K562 (cell line): ENCODE measurements at regions not wholly inside any gene's neighbourhood (a gene's known extent, or its start where the extent isn't known, plus 50 kb on each side); places are given as distances from the start of the nearest gene placed in this dataset.

Experiments
- ATAC-seq: fragments of 200-7000 bp; cut with Tn5 transposase; 3 replicates; pipeline ENCODE4 v1.9.1; 2020; ENCODE audit warnings: moderate library complexity
- BruUV-seq: library from RNA; stranded (reverse); fragments of 400-500 nt; replicated peaks from 2 replicates; lab custom pipeline; 2021; lab: Mats Ljungman, UMichigan
- CTCF ChIA-PET: fragments of 300-600 bp; formaldehyde crosslinking; extraction: SDS; loops from one replicate; lab custom pipeline; 2021; ENCODE audit warnings: low intra/inter-chr PET ratio; lab: Yijun Ruan, JAX
- POLR2A ChIA-PET: fragments of 300-600, 350-650 bp; sonication (Branson Sonifier 250); formaldehyde crosslinking; extraction: SDS; loops from one replicate; lab custom pipeline; 2021; ENCODE audit warnings: antibody characterized with exemption, inconsistent platforms; lab: Yijun Ruan, JAX
- DNase-seq, 4 experiments: peaks; one replicate each; pipeline versions ENCODE4 v3.0.0 to v3.0.0-alpha.2; 2011 to 2018; ENCODE audit warnings: low spot score in 3 of 4, mixed read lengths in 3 of 4; ENCODE audit errors: extremely low read depth in 1 of 4
- FAIRE-seq: peaks from 2 replicates; lab custom pipeline; 2011; peaks lifted over from hg19 to GRCh38; lab: Jason Lieb, UNC
- H2AFZ ChIP-seq: 2 replicates; pipeline ENCODE4 v1.6.0; 2011; ENCODE audit warnings: low read depth, low read length, control low read depth, inconsistent platforms
- H3K27ac ChIP-seq: fragments of 200-600 bp; 3 replicates; pipeline ENCODE4 v1.8.0; 2011; ENCODE audit warnings: low read depth, mild to moderate bottlenecking, control low read depth, inconsistent platforms, low read length, moderate library complexity, mixed read lengths; ENCODE audit errors: extremely low read depth
- H3K27me3 ChIP-seq, 2 experiments: fragments of 300-600 bp in 1 of 2; 2 replicates in 1 of 2; 3 replicates in 1 of 2; pipeline versions ENCODE4 v1.6.0 to v1.8.0; 2011; ENCODE audit warnings: inconsistent platforms in 2 of 2, low read length in 2 of 2, mild to moderate bottlenecking in 1 of 2, mixed read lengths in 1 of 2, moderate library complexity in 1 of 2; ENCODE audit not compliant: control insufficient read depth in 2 of 2, insufficient read depth in 2 of 2
- H3K36me3 ChIP-seq: fragments of 300-600 bp; 3 replicates; pipeline ENCODE4 v1.8.0; 2011; ENCODE audit warnings: mild to moderate bottlenecking, low read length, inconsistent platforms; ENCODE audit not compliant: control insufficient read depth, insufficient read depth
- H3K4me1 ChIP-seq, 2 experiments: fragments of 200-600 bp in 1 of 2; replicated peaks in 1 of 2; 2 replicates in 1 of 2; 3 replicates in 1 of 2; pipeline versions ENCODE4 v1.5.1 to v1.8.0; 2011; ENCODE audit warnings: inconsistent platforms in 2 of 2, low read length in 2 of 2, mild to moderate bottlenecking in 1 of 2, mixed read lengths in 1 of 2, moderate library complexity in 1 of 2; ENCODE audit not compliant: control insufficient read depth in 2 of 2, insufficient read depth in 2 of 2
- H3K4me2 ChIP-seq: 2 replicates; pipeline ENCODE4 v1.6.1; 2011; ENCODE audit warnings: low read length, control low read depth, inconsistent platforms, mixed read lengths; ENCODE audit not compliant: insufficient read depth
- H3K4me3 ChIP-seq: fragments of 200-600 bp; sonication (generic), shearing (Covaris generic); 2 replicates; pipeline ENCODE4 v1.5.1; 2016; ENCODE audit warnings: control low read depth, inconsistent platforms
- H3K79me2 ChIP-seq: fragments of 200-600 bp; 3 replicates; pipeline ENCODE4 v1.8.0; 2011; ENCODE audit warnings: low read length, inconsistent platforms; ENCODE audit not compliant: control insufficient read depth, insufficient read depth
- H3K9ac ChIP-seq, 2 experiments: 2 replicates each; pipeline versions ENCODE4 v1.6.0 to v1.6.1; 2011; ENCODE audit warnings: low read depth in 2 of 2, low read length in 2 of 2, control low read depth in 1 of 2, inconsistent platforms in 1 of 2, mild to moderate bottlenecking in 1 of 2, mixed read lengths in 1 of 2; ENCODE audit not compliant: insufficient read depth in 1 of 2
- H3K9me1 ChIP-seq: one replicate; pipeline ENCODE4 v1.6.0; 2011; ENCODE audit warnings: inconsistent platforms, mild to moderate bottlenecking, low read length, moderate library complexity; ENCODE audit not compliant: control insufficient read depth, insufficient read depth
- H3K9me3 ChIP-seq: replicated peaks from 2 replicates; pipeline ENCODE4 v1.5.1; 2011; ENCODE audit warnings: low read depth, low read length, inconsistent platforms; ENCODE audit not compliant: control insufficient read depth, insufficient read depth
- H4K20me1 ChIP-seq: replicated peaks from 2 replicates; pipeline ENCODE4 v1.6.1; 2011; ENCODE audit warnings: low read length, inconsistent platforms, mixed read lengths; ENCODE audit not compliant: control insufficient read depth, insufficient read depth
- CHD1 ChIP-seq: fragments of 200-600 bp; sonication (generic); IDR thresholded peaks from one replicate; pipeline ENCODE4 v1.6.1; 2012; ENCODE audit warnings: mild to moderate bottlenecking, moderate library complexity, low read length, inconsistent platforms
- DPF2 ChIP-seq: fragments of 450-650 bp; IDR thresholded peaks from 2 replicates; pipeline ENCODE4 v1.6.1; 2016
- FOXJ2 ChIP-seq: fragments of 200-800 bp; sonication (Bioruptor generic); IDR thresholded peaks from 2 replicates; pipeline ENCODE4 v1.6.1; 2016; ENCODE audit warnings: missing genetic modification characterization, missing compliant biosample characterization
- HNRNPL ChIP-seq: fragments of 200-400 bp; formaldehyde crosslinking; IDR thresholded peaks from 2 replicates; pipeline ENCODE4 v1.6.1; 2017; ENCODE audit warnings: low read depth, mild to moderate bottlenecking, low read length
- TEAD2 ChIP-seq: fragments of 450-650 bp; IDR thresholded peaks from 2 replicates; pipeline ENCODE4 v1.6.1; 2016; ENCODE audit warnings: missing genetic modification characterization, control low read depth, missing compliant biosample characterization
- TSC22D4 ChIP-seq: fragments of 450-650 bp; IDR thresholded peaks from 2 replicates; pipeline ENCODE4 v1.6.1; 2016; ENCODE audit warnings: missing genetic modification characterization, missing biosample characterization, control low read depth
- WGBS: fragments of 100-300 bp; shearing (Covaris generic); methylation state at CpG from one replicate; pipeline ENCODE4 v1.1.6; 2016; ENCODE audit warnings: low coverage, mixed read lengths; ENCODE audit not compliant: insufficient coverage; ENCODE audit errors: missing lambda C conversion rate; 5-methylcytosine and 5-hydroxymethylcytosine counted together
- in situ Hi-C: fragments of 300-500 bp; cut with MboI; formaldehyde crosslinking; loops from 4 replicates; pipeline ENCODE4 v1.15.0; 2018; ENCODE audit warnings: inconsistent platforms, mixed read lengths
- intact Hi-C: fragments of 100-400 bp; cut with micrococcal nuclease; formaldehyde crosslinking; loops from 2 replicates; pipeline ENCODE4 v1.14.2; 2022
- TF ChIP-seq, protein P1 (sequence below): IDR thresholded peaks from 2 replicates; pipeline ENCODE4 v1.6.1; 2016; ENCODE audit warnings: missing genetic modification characterization, missing compliant biosample characterization
- TF ChIP-seq, protein P2 (sequence below): fragments of 450-650 bp; formaldehyde crosslinking; IDR thresholded peaks from 2 replicates; pipeline ENCODE4 v1.4.0; 2020; ENCODE audit warnings: mild to moderate bottlenecking, moderate library complexity

DNA sequence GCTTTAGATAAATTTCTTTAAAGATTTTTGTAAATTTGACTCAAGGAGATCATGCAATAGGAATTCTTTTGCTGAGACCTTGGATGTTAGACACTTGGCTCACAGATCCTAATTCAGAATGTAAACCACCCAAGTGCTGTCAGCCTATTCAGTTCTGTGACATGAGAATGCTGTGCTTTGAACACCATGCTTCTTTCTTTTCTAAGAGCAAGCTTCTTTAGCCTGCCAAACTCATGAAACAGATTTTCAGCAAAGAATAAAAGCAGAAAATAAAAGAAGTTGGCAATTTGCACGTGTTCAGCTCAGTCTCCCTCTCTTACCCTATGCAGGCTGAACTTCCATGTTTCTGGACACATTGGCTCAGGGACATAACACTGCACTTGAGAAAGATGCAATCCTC is 845.8 kb downstream of the UQCRFS1 start:
- CTCF ChIA-PET = no interaction called here
- no peaks in the 10 kb centered on the region; a peak in 1 of 5 replicates for H3K27me3 ChIP-seq

DNA sequence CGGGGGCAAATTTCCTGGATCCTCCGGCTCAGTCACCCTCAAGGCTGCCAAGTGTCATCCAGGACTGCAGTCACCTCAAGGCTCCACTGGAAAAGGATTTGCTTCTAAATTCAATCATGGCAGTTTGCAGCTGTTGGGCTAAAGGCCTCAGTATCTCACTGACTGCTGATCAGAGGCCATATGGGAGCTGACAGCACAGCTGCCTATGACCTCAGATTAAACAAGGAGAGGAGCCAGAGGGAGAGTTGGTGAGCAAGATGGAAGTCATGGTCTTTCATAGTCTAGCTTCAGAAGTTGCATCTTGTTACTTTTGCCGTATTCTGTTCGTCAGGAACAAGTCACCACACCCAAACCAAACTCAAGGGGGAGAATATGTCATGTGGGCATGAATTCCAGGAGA is 849.7 kb downstream of the UQCRFS1 start:
- Histone ChIP-seq H3K9me1 (no peaks in the 10 kb centered on the region), H3K27ac (no peak overlapping the region), H3K9me3 (no peaks in the 10 kb centered on the region), H2AFZ (no peak overlapping the region), H3K4me2 (no peak overlapping the region), H3K4me1 (no peaks in the 10 kb centered on the region), H3K36me3 (no peaks in the 10 kb centered on the region), H3K4me3 (no peak overlapping the region), H3K79me2 (no peaks in the 10 kb centered on the region), H4K20me1 (no peaks in the 10 kb centered on the region), H3K9ac (no peak overlapping the region), H3K27me3 (no peaks in the 10 kb centered on the region)
- DNase-seq (no peak), ATAC-seq (no peak), FAIRE-seq (no peak)
- no TSS peak for BruUV-seq
- POLR2A ChIA-PET = no interaction called here
- CTCF ChIA-PET = no interaction called here
- WGBS = 0% methylated on average over 4 of the region's 4 CpGs
- no peak for TF ChIP-seq HNRNPL
- no peak for TF ChIP-seq TSC22D4 (tag)
- TF ChIP-seq, protein P1, sequence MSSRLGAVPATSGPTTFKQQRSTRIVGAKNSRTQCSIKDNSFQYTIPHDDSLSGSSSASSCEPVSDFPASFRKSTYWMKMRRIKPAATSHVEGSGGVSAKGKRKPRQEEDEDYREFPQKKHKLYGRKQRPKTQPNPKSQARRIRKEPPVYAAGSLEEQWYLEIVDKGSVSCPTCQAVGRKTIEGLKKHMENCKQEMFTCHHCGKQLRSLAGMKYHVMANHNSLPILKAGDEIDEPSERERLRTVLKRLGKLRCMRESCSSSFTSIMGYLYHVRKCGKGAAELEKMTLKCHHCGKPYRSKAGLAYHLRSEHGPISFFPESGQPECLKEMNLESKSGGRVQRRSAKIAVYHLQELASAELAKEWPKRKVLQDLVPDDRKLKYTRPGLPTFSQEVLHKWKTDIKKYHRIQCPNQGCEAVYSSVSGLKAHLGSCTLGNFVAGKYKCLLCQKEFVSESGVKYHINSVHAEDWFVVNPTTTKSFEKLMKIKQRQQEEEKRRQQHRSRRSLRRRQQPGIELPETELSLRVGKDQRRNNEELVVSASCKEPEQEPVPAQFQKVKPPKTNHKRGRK (tag) = no peak
- in situ Hi-C loops = no loop called here
- intact Hi-C loops = no loop called here

More for the DNA sequence above, 845.8 kb downstream of the UQCRFS1 start:
- Histone ChIP-seq H3K4me2 (no peak overlapping the region), H3K9ac (no peak overlapping the region), H3K36me3 (no peaks in the 10 kb centered on the region), H3K4me3 (no peak overlapping the region), H3K79me2 (no peaks in the 10 kb centered on the region), H4K20me1 (no peaks in the 10 kb centered on the region), H3K9me3 (no peaks in the 10 kb centered on the region), H2AFZ (no peak overlapping the region), H3K27ac (no peak overlapping the region), H3K9me1 (no peaks in the 10 kb centered on the region), H3K4me1 (no peaks in the 10 kb centered on the region)
- no peak for FAIRE-seq
- TF ChIP-seq DPF2 (no peak), FOXJ2 (tag) (no peak), HNRNPL (no peak), TEAD2 (tag) (no peak), CHD1 (no peak)
- TF ChIP-seq, protein P2, sequence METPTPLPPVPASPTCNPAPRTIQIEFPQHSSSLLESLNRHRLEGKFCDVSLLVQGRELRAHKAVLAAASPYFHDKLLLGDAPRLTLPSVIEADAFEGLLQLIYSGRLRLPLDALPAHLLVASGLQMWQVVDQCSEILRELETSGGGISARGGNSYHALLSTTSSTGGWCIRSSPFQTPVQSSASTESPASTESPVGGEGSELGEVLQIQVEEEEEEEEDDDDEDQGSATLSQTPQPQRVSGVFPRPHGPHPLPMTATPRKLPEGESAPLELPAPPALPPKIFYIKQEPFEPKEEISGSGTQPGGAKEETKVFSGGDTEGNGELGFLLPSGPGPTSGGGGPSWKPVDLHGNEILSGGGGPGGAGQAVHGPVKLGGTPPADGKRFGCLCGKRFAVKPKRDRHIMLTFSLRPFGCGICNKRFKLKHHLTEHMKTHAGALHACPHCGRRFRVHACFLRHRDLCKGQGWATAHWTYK = no peak
- in situ Hi-C loops (no loop called here), intact Hi-C loops (no loop called here)
- ATAC-seq = no peak
- no peak for DNase-seq
- WGBS = 0% methylated on average over 1 of the region's 1 CpG
- POLR2A ChIA-PET = interaction anchor here (0.8 kb wide), 1 partner anchor 306 kb away, joined by 3 read pairs; no protein-coding TSS in a partner anchor
- BruUV-seq = no TSS peak
